HG03039 (cell line): ENCODE measurements at regions not wholly inside any gene's neighbourhood (a gene's known extent, or its start where the extent isn't known, plus 50 kb on each side); places are given as distances from the start of the nearest gene placed in this dataset.

Experiments
- ATAC-seq: cut with Tn5 transposase; IDR thresholded peaks from one replicate; pipeline ENCODE4 v1.9.1; 2021; ENCODE audit warnings: mild to moderate bottlenecking, moderate library complexity; ENCODE audit not compliant: unreplicated experiment

- no peak for ATAC-seq
Measured at GRCh38 chr7:25358926-25359325, 130.6 kb upstream of the NPVF start.

- ATAC-seq: no peak
Measured at GRCh38 chr7:25359471-25360059, 131.3 kb upstream of the NPVF start.

GRCh38 chr7:25360451-25360850 lies 132.2 kb upstream of the NPVF start:
- no peak for ATAC-seq

GRCh38 chr7:25361387-25361786 lies 133.1 kb upstream of the NPVF start:
- no peak for ATAC-seq

GRCh38 chr7:25361863-25362262 lies 133.6 kb upstream of the NPVF start:
- no peak for ATAC-seq

GRCh38 chr7:25368599-25369201 lies 140.4 kb upstream of the NPVF start:
- no peak for ATAC-seq

DNA sequence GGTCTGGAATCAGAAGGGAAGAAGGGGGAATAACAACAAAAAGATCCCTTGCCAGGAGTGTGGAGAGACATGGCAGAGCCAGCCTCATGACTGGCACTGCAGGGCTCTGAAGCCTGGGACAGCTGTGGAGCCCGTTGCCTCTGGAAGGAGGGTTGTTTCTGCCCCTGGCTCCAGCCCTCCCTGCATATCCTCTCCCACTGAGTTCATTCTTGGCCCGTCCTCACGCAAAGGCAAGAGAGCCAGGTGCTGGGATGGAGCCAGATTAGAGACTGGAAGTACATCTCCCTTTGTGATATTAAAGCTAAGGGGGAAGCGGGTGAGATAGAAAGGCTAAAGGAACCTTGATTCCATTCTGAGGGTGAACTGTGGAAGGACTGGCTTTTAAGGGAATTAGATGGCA lies 141.5 kb upstream of the NPVF start:
- no peak for ATAC-seq

DNA sequence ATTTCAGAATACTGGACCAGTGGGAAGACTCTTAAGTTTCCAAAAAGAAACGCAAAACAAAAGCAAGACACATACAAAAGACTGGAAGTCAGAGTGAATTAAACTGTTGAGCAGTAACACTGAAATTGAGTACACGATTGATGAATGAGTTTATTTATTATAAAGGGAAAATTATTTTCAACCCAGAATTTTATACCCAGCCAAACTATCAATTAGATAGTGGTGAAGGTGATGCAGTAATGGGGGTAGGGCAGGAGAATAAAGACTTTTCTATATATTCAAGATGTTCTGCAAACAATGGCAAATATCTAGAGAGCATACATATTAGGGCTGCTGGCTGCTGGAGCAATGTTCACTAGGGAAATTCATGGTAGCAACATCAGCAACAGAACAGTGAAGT lies 143.7 kb upstream of the NPVF start:
- ATAC-seq: no peak

DNA sequence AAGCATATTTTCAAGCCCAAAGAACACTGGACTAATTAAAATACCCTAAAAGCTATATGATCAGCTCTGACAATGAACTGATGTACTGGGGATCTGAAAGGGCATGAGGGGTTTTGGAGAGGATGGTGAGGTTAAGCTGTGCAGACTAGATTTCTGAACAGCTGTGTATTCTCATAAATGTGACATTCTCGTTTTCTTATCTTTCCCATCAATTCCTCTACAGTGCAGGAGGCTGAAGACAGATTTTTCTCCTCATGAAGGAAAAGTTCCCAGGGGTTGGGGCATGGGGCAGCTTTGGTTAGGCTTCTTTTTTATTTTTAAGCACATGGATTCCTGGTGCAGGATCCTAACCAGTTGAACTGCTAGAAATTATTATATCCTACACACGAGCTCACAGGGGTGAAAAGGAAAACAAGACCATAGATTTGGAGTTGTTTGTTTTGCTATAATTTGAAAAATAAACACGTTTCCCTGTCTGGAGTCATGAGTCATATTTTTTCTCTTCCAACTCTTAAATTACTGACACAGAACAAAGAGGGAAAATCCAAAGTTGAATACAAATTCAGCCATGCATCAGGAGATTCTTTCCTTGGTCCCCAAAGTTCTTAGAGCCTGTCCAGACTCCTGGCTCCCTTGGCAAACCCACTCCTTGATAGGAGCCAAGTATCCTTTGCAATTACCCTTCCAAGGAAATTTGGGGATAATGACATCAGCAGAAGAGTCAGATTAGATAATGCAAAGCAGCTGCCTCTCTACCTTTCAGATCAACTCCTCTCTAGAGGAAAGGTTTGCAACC lies 147.7 kb upstream of the NPVF start:
- no peak for ATAC-seq

DNA sequence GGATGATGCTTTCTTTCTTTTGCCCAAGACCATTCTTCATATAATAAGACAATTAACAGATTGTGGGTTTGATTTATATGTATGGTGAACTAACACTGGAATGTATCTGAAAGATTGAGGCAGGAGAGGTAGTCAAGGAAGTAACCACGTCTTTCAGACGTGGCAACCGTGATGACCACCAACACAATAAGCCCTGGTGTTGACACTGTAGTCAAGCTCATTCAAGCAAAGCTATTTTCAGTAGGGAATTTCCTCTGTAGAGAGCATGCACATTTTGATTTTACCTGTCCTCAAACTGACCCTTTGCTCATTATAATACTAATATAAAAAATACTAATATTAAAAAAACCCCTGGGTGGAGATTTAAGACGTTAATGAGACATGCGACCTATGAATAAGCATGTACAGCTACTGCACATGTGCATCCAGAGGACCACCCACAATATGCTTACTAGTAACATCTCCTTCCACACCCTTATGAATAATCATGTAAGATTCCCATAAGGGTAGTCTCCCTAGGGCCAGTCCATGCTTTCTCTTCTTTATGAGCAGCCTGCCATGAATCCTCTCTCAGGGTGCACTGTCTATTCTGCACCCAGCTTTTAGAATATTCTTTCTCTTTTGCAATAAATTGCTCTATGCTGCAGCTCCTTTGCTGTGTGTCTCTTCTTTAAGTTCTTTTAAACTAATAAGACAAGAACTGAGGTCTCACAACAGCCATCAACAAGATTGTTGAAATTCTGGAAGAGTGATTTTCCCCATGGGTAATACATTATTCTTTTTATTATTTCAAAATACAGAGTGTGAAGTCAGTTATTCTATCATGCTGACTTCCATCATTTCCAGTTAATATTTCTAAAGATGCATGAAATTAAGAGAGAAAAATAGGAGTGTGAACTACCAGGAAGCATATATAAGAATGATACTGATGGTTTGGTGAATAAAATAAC lies 151.3 kb upstream of the NPVF start:
- no peak for ATAC-seq

DNA sequence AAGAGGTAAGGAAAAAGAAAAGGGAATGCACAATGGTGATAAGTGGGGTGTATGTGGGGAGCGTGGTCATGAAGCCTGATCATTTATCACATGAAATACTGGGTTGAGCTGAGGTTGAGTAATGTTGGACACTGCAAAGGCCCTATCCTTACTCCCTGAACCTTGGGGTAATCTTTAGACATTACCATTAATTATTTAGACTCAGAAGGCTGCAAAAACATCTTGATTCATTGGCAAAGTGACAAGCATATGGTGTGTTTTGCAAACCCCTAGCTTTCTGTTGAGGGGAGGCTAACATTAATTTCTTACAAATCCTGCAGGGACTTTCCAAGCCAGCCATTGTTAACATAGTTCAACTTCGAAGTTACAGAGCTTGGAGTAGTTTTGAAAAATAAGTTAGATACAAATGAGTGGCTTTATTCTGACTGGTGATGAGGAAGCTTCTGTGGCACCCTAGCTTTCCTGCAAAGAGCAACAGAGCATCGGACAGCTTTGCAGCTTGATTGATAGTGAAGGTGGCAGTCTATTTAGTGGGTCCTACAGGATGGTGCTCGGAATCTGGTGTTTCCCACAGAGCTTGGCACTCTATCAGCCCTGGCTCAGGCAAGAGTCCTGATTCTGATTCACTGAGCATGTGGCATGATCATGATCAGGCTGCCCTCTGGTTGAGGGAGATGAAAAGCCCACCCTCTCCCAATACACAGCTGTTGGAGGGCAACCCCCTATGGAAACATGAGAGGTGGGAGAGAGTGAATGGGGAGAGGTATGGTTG lies 153.7 kb upstream of the NPVF start:
- ATAC-seq: no peak

DNA sequence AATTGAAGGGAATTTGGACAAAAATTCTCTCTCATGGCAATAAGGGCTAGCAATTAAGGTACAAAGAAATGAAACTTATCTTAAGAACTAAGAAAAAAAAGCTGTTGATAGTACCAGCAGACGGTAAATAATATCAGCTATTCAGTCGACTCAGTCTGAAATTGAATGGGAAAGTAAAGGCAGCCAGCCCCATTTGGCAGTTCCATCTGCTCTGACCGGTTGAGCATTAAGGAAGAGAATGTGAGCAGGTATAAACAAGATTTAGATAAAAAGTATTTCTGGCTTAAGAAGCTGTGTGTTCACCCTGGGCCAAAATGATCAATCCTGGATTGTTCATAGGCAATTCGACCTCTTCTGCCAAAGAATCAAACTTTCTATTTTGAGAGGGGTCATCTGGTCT lies 154.6 kb upstream of the NPVF start:
- no peak for ATAC-seq

DNA sequence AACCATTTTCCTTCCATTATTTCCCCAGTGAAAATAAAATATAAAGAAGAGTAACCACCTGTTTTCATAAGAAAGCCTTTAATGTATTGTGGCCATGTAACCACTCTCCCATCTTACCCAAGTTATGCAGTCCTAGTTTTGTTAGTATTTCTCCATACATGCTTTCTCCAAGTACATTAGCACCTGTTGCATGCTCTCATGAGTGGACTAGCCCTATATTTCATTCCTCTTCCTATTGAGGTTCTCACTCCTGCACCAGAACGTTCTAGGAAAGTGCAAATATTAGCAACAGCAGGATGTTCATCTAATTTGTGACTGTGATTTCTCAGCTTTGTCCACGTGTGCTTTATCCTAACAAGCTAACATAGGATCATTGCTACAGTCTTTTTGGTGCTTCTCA lies 155.1 kb upstream of the NPVF start:
- no peak for ATAC-seq

DNA sequence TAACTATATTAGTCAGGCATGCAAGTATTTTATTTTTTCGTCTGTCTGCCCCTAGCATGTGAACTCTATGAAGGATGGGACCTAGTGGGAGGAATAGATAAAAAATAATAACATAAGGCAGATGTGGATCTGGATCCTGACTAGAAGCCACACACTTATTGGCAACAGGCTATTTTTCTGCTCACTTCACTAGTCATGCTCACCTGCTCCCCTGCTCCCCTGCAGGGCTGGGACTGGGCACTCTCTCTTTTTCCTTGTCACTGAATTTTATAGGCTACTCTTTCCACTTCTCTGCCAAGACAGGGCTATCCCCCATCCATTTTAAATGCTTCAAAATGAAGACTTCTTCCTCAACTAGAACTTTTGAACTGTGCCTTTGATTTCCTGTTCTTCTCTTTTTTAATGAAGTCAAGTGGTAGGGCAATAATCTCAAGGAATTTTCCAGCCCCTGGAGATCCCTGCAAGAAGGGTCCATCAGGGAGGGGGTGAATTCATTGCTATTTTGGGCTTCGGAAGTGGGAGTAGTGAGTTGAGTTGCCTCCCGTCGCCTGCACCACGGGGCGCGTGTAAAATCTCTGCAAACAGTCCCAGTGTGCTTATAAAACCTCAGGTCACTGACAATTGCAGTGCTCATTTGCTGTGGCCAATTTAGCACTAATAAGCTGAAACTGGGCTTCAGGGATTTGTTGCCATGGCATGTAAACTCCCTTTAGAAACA lies 156.7 kb upstream of the NPVF start:
- ATAC-seq: no peak

- ATAC-seq: no peak
Measured at GRCh38 chr7:25385506-25386136, 157.3 kb upstream of the NPVF start.

- ATAC-seq: no peak
Measured at GRCh38 chr7:25386311-25386744, 158.0 kb upstream of the NPVF start.

DNA sequence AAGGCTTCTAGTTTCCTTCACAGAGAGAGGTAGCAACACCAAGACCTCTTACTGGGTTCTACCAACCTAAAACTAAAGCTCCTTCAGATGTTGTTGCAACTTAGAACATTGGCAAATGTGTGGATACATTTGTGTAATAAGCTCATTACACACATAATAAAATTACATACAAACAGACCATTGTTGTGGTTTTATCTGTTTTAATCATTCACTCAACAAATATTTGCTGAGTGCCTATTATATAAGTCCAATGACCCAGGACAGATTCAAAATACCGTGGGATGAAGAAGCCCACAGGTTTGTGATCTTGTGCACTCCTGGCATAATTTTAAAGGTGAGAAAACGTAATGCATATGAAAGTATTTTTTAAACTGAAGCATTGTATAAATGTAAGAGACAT lies 160.4 kb upstream of the NPVF start:
- no peak for ATAC-seq

DNA sequence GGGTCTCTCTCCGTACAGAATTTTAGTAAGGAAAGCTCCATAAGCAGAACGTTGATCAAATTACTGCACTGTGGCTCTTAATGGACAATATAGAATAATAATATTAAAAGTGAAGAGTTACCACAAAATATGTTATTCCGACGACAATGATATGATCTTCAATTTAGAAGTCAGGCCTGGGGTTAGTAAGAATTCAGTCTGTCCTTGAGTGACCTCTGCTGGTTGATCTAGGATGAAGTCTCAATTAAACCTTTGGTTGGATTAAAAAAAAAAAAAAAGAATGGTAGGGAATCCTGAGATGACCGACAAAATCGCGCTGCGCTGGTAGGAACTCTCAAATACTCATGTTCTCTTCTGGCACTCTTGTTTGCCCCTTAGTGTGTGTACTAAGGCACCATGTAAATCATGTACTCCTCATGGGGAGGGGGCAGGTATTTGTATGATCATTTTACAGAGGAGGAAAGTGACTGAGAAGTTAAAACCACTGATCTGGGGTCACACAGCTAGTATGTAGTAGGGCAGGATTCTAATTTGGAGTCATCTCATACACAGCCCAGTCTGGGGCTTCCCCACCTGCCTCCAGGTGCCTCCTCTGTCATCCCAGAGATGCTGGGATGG lies 161.3 kb upstream of the NPVF start:
- ATAC-seq: no peak

- ATAC-seq: no peak
Measured at GRCh38 chr7:25391295-25391861, 163.1 kb upstream of the NPVF start.
